ENCODE measurements at regions not wholly inside any gene's neighbourhood (a gene's known extent, or its start where the extent isn't known, plus 50 kb on each side); places are given as distances from the start of the nearest gene placed in this dataset.

GRCh38 chr13:70896136-70896535, 787.9 kb upstream of the KLHL1 start:
- TF ChIP-seq EP300 (IDR thresholded peaks at IDR 0.05) (no peak), POLR2A (IDR thresholded peaks at IDR 0.05) (no peak), CTCF (IDR thresholded peaks at IDR 0.05) (no peak)

Data from tibial nerve (tissue), 4 donors.